PC-3 (cell line): ENCODE measurements at regions not wholly inside any gene's neighbourhood (a gene's known extent, or its start where the extent isn't known, plus 50 kb on each side); places are given as distances from the start of the nearest gene placed in this dataset.
A peak's percentile ranks its signal among the peaks of the same experiment; 100 is the strongest.

Experiments used
- ATAC-seq: fragments of 200-7000 bp; cut with Tn5 transposase; 2 replicates; pipeline ENCODE4 v1.9.1; 2020; ENCODE audit warnings: mild to moderate bottlenecking, moderate library complexity
- BruUV-seq: library from RNA; stranded (reverse); fragments of 400-500 nt; replicated peaks from 2 replicates; lab custom pipeline; 2021; lab: Mats Ljungman, UMichigan
- CTCF ChIA-PET: fragments of 300-600 bp; sonication (Branson Sonifier 250); formaldehyde crosslinking; loops from one replicate; lab custom pipeline; 2022; ENCODE audit warnings: antibody characterized with exemption; lab: Charles Lee
- POLR2A ChIA-PET: fragments of 300-600 bp; sonication (Branson Sonifier 250); formaldehyde crosslinking; loops from one replicate; lab custom pipeline; 2022; ENCODE audit warnings: antibody characterized with exemption; ENCODE audit not compliant: unreplicated experiment; lab: Charles Lee
- DNase-seq: peaks from one replicate; pipeline ENCODE4 v3.0.0-alpha.2; 2015
- H2AFZ ChIP-seq: fragments of 300-600 bp; sonication (generic); 2 replicates; pipeline ENCODE4 v1.6.0; 2016; ENCODE audit warnings: antibody characterized with exemption, low read length
- H3F3A ChIP-seq: fragments of 300-600 bp; sonication (generic); one replicate; pipeline ENCODE4 v1.6.0; 2017; ENCODE audit warnings: antibody characterized with exemption, low read length, control low read depth, mild to moderate bottlenecking; ENCODE audit not compliant: unreplicated experiment
- H3K27ac ChIP-seq: fragments of 300-600 bp; sonication (generic); 2 replicates; pipeline ENCODE4 v1.5.1; 2016; ENCODE audit warnings: mild to moderate bottlenecking, low read length
- H3K27me3 ChIP-seq: fragments of 300-600 bp; sonication (generic); 2 replicates; pipeline ENCODE4 v1.6.1; 2016; ENCODE audit warnings: low read length, mixed read lengths
- H3K36me3 ChIP-seq: fragments of 300-600 bp; sonication (generic); 2 replicates; pipeline ENCODE4 v1.6.1; 2016; ENCODE audit warnings: low read depth, mixed run types, low read length, mixed read lengths
- H3K4me1 ChIP-seq: fragments of 300-600 bp; sonication (generic); 2 replicates; pipeline ENCODE4 v1.5.1; 2016; ENCODE audit warnings: low read length; ENCODE audit not compliant: insufficient read depth
- H3K4me2 ChIP-seq: fragments of 300-600 bp; sonication (generic); 2 replicates; pipeline ENCODE4 v1.6.0; 2016; ENCODE audit warnings: low read length
- H3K4me3 ChIP-seq: fragments of 300-600 bp; sonication (generic); 2 replicates; pipeline ENCODE4 v1.5.1; 2016; ENCODE audit warnings: mild to moderate bottlenecking, low read length, mixed read lengths
- H3K79me2 ChIP-seq: fragments of 300-600 bp; sonication (generic); 2 replicates; pipeline ENCODE4 v1.6.1; 2017; ENCODE audit warnings: low read length, mixed read lengths
- H3K9ac ChIP-seq: fragments of 300-600 bp; sonication (generic); 2 replicates; pipeline ENCODE4 v1.6.0; 2016; ENCODE audit warnings: mild to moderate bottlenecking, low read length
- H3K9me2 ChIP-seq: fragments of 300-600 bp; sonication (generic); replicated peaks from 2 replicates; pipeline ENCODE4 v1.6.1; 2016; ENCODE audit warnings: mixed run types, low read length, mixed read lengths
- H3K9me3 ChIP-seq: fragments of 300-600 bp; sonication (generic); 2 replicates; pipeline ENCODE4 v1.6.1; 2016; ENCODE audit warnings: low read length, mixed read lengths
- H4K20me1 ChIP-seq: fragments of 300-600 bp; sonication (generic); 2 replicates; pipeline ENCODE4 v1.6.1; 2016; ENCODE audit warnings: low read length, mixed read lengths
- EZH2 ChIP-seq: fragments of 300-600 bp; sonication (generic); IDR thresholded peaks from one replicate; pipeline ENCODE4 v1.6.1; 2017; ENCODE audit warnings: antibody characterized with exemption, mild to moderate bottlenecking, low read length; ENCODE audit not compliant: unreplicated experiment
- EZH2phosphoT487 ChIP-seq: fragments of 300-600 bp; sonication (generic); IDR thresholded peaks from 2 replicates; pipeline ENCODE4 v1.6.1; 2018; ENCODE audit warnings: mild to moderate bottlenecking, antibody characterized with exemption, low read length, borderline replicate concordance
- intact Hi-C: fragments of 100-400 bp; cut with micrococcal nuclease; formaldehyde crosslinking; loops from 2 replicates; pipeline ENCODE4 v1.9.0; 2023
- TF ChIP-seq, protein P1 (sequence below): fragments of 300-600 bp; sonication (generic); conservative IDR thresholded peaks from 2 replicates; pipeline ENCODE4 v1.5.1; 2017; ENCODE audit warnings: antibody characterized with exemption, low read depth, mild to moderate bottlenecking, low read length

DNA sequence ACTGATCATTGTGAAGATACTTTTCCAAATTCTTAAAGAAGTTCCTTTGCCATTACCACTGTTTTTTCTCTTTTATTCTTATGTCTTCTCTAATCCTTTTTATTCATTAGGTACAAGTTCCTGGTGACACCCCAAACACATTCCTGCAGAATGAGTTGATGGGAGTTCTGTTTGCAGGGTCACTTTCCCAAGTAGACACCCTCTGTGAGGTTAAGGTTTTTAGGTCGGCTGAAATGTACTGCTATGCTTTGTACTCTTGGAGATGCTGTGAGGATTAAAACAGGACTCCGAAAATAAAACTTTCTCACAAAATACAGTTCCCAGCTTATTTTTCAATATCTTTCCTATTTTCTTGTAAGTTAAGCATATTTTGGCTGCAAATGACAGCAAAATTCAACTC is 143.3 kb upstream of the TLE4 start:
- CTCF ChIA-PET, result no interaction called here
- no peak for DNase-seq
- TF ChIP-seq EZH2phosphoT487, result no peak
- TF ChIP-seq EZH2, result no peak
- TF ChIP-seq, protein P1, sequence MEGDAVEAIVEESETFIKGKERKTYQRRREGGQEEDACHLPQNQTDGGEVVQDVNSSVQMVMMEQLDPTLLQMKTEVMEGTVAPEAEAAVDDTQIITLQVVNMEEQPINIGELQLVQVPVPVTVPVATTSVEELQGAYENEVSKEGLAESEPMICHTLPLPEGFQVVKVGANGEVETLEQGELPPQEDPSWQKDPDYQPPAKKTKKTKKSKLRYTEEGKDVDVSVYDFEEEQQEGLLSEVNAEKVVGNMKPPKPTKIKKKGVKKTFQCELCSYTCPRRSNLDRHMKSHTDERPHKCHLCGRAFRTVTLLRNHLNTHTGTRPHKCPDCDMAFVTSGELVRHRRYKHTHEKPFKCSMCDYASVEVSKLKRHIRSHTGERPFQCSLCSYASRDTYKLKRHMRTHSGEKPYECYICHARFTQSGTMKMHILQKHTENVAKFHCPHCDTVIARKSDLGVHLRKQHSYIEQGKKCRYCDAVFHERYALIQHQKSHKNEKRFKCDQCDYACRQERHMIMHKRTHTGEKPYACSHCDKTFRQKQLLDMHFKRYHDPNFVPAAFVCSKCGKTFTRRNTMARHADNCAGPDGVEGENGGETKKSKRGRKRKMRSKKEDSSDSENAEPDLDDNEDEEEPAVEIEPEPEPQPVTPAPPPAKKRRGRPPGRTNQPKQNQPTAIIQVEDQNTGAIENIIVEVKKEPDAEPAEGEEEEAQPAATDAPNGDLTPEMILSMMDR, result no peak
- no peaks in the 10 kb centered on the region; the same call in 1 of the 2 replicates for H3K9me3 ChIP-seq
- no TSS peak for BruUV-seq
- no peak overlapping the region for H3K4me3 ChIP-seq
- H2AFZ ChIP-seq, result no peak overlapping the region
- no peak overlapping the region for H3K27ac ChIP-seq
- POLR2A ChIA-PET, result no interaction called here
- H3K79me2 ChIP-seq, result no peaks in the 10 kb centered on the region
- no peak overlapping the region for H3K9ac ChIP-seq
- H3K27me3 ChIP-seq, result no peaks in the 10 kb centered on the region
- H3K9me2 ChIP-seq, result no peaks in the 10 kb centered on the region
- H3F3A ChIP-seq, result no peaks in the 10 kb centered on the region
- ATAC-seq, result no peak
- H4K20me1 ChIP-seq, result no peaks in the 10 kb centered on the region
- H3K4me1 ChIP-seq, result no peaks in the 10 kb centered on the region
- no peaks in the 10 kb centered on the region for H3K36me3 ChIP-seq
- H3K4me2 ChIP-seq, result no peak overlapping the region
- intact Hi-C loops, result no loop called here

DNA sequence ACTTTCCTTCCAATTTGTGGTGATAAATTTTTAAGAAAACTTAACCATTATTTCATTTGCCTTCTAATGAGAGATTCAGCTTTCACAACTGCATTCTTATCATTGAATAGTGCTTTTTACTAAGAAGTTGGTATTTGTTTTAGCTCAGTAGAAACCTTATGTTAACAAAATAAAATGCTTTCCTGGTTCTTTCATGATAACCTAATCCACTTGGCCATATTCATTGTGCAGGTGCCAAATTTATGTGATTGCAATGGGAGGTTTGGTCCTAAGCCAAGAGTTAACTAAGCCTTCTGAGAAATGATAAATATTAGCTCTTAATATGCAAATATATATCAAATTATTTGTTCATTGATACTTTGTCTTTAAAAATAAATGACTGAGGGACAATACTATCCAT is 141.1 kb upstream of the TLE4 start:
- Histone ChIP-seq H3K4me3 (no peak overlapping the region), H3K4me1 (no peaks in the 10 kb centered on the region), H3K9me2 (no peaks in the 10 kb centered on the region), H3K9ac (no peak overlapping the region), H3K79me2 (no peaks in the 10 kb centered on the region), H2AFZ (no peak overlapping the region), H4K20me1 (no peaks in the 10 kb centered on the region), H3F3A (no peaks in the 10 kb centered on the region), H3K36me3 (no peaks in the 10 kb centered on the region), H3K4me2 (no peak overlapping the region), H3K27me3 (no peaks in the 10 kb centered on the region), H3K27ac (no peak overlapping the region), H3K9me3 (no peaks in the 10 kb centered on the region; the same call in 1 of the 2 replicates)
- ATAC-seq (no peak), DNase-seq (no peak)
- CTCF ChIA-PET, result no interaction called here
- no peak for TF ChIP-seq EZH2phosphoT487
- no peak for TF ChIP-seq EZH2
- TF ChIP-seq, protein P1, result no peak
- BruUV-seq, result no TSS peak
- POLR2A ChIA-PET, result no interaction called here
- intact Hi-C loops, result no loop called here

DNA sequence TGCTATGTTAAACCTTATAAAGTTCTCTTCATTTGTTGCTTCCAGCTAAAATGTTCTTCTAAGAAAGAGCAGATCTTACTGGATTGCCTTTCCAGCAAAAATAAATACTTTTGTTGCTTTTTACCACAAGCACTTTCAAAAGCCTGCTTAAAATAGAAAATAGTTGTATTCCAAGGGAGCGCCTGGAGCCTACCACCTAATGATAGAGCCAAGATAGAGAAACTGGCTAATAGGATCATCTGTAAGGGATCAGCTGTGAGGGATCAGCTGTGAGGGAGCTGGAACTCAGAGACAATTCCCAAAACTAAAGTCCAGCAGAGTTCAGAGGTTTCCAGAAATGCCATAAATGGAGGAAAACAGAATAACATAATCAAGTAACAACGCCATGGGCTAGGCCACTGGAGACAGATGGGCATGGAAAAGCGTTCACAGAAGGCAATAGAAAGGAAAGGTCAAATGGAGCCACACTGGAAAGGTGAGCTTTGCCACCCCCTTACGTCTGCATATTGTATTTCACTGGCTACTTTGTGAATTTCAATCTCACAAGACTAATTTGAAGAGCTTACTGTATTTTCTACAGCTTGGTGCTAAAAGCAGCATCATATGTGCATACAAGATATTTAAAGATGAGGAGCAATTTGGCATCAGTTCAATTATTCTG is 140.6 kb upstream of the TLE4 start:
- Histone ChIP-seq H4K20me1 (no peaks in the 10 kb centered on the region), H3F3A (no peaks in the 10 kb centered on the region), H3K27me3 (no peaks in the 10 kb centered on the region), H3K27ac (no peak overlapping the region), H3K79me2 (no peaks in the 10 kb centered on the region), H3K9me3 (no peaks in the 10 kb centered on the region), H3K4me2 (no peak overlapping the region), H3K9ac (no peak overlapping the region), H3K4me1 (no peaks in the 10 kb centered on the region), H2AFZ (no peak overlapping the region), H3K9me2 (no peaks in the 10 kb centered on the region), H3K4me3 (no peak overlapping the region), H3K36me3 (no peaks in the 10 kb centered on the region)
- ChIA-PET CTCF (no interaction called here), POLR2A (no interaction called here)
- BruUV-seq, result no TSS peak
- intact Hi-C loops, result no loop called here
- peak; percentile 20 for DNase-seq
- TF ChIP-seq EZH2phosphoT487 (no peak), EZH2 (no peak)
- TF ChIP-seq, protein P1, result peak; percentile 30; the same call in 1 of the 2 replicates
- ATAC-seq, result no peak
